HUES48 (cell line): ENCODE measurements at regions not wholly inside any gene's neighbourhood (a gene's known extent, or its start where the extent isn't known, plus 50 kb on each side); places are given as distances from the start of the nearest gene placed in this dataset.
A peak's percentile ranks its signal among the peaks of the same experiment; 100 is the strongest.

ENCODE experiments used
- H3K27ac ChIP-seq: one replicate; pipeline ENCODE4 v1.7.0; 2013; ENCODE audit warnings: low read depth, low read length, inconsistent platforms
- H3K27me3 ChIP-seq: 2 replicates; pipeline ENCODE4 v1.6.1; 2013; ENCODE audit warnings: mild to moderate bottlenecking, low read length; ENCODE audit not compliant: control insufficient read depth, insufficient read depth
- H3K36me3 ChIP-seq: 2 replicates; pipeline ENCODE4 v1.6.1; 2013; ENCODE audit warnings: low read length; ENCODE audit not compliant: control insufficient read depth, insufficient read depth
- H3K4me1 ChIP-seq: 2 replicates; pipeline ENCODE4 v1.6.1; 2013; ENCODE audit warnings: mild to moderate bottlenecking, low read length; ENCODE audit not compliant: control insufficient read depth, insufficient read depth
- H3K4me3 ChIP-seq: 2 replicates; pipeline ENCODE4 v1.5.1; 2013; ENCODE audit warnings: mild to moderate bottlenecking, low read depth, low read length
- H3K9ac ChIP-seq: 2 replicates; pipeline ENCODE4 v1.6.1; 2013; ENCODE audit warnings: mild to moderate bottlenecking, low read depth, low read length, moderate library complexity
- H3K9me3 ChIP-seq: 2 replicates; pipeline ENCODE4 v1.6.1; 2013; ENCODE audit warnings: low read length; ENCODE audit not compliant: control insufficient read depth, insufficient read depth

GRCh38 chr6:100166956-100167355 lies 172.9 kb upstream of the MCHR2 start:
- peaks cover 57% of the 10 kb centered on the region for H3K4me1 ChIP-seq
- peak overlapping the region; percentile 74 for H3K27ac ChIP-seq
- no peaks in the 10 kb centered on the region for H3K9me3 ChIP-seq
- no peak overlapping the region for H3K9ac ChIP-seq
- peaks cover 8% of the 10 kb centered on the region; the same call in 1 of the 2 replicates for H3K27me3 ChIP-seq
- H3K36me3 ChIP-seq, result no peaks in the 10 kb centered on the region
- no peak overlapping the region for H3K4me3 ChIP-seq

GRCh38 chr6:100165442-100165841 lies 171.4 kb upstream of the MCHR2 start:
- peaks cover 68% of the 10 kb centered on the region for H3K4me1 ChIP-seq
- no peak overlapping the region for H3K9ac ChIP-seq
- H3K4me3 ChIP-seq, result no peak overlapping the region
- 0 out of 2 replicates have a peak, but pooled peaks cover 8% of the 10 kb centered on the region for H3K27me3 ChIP-seq
- H3K36me3 ChIP-seq, result no peaks in the 10 kb centered on the region
- no peaks in the 10 kb centered on the region for H3K9me3 ChIP-seq
- H3K27ac ChIP-seq, result no peak overlapping the region

- H3K4me3 ChIP-seq, result peak overlapping the region; percentile 36; the same call in 1 of the 2 replicates
- H3K36me3 ChIP-seq, result no peaks in the 10 kb centered on the region
- peaks cover 60% of the 10 kb centered on the region for H3K4me1 ChIP-seq
- no peaks in the 10 kb centered on the region for H3K9me3 ChIP-seq
- H3K27me3 ChIP-seq, result no peaks in the 10 kb centered on the region
- peak overlapping the region; percentile 56 for H3K27ac ChIP-seq
- H3K9ac ChIP-seq, result no peak overlapping the region
These were observed 169.0 kb upstream of the MCHR2 start for GRCh38 chr6:100163035-100163434.

GRCh38 chr6:100161782-100162365 lies 167.9 kb upstream of the MCHR2 start:
- Histone ChIP-seq H3K4me1 (peaks cover 48% of the 10 kb centered on the region), H3K4me3 (no peak overlapping the region), H3K27ac (peak overlapping the region; percentile 26), H3K36me3 (no peaks in the 10 kb centered on the region), H3K9me3 (no peaks in the 10 kb centered on the region), H3K9ac (no peak overlapping the region), H3K27me3 (no peaks in the 10 kb centered on the region)

GRCh38 chr6:100160930-100161329 lies 166.9 kb upstream of the MCHR2 start:
- no peak overlapping the region for H3K9ac ChIP-seq
- H3K9me3 ChIP-seq, result no peaks in the 10 kb centered on the region
- H3K36me3 ChIP-seq, result no peaks in the 10 kb centered on the region
- H3K27ac ChIP-seq, result peak overlapping the region; percentile 19
- H3K27me3 ChIP-seq, result no peaks in the 10 kb centered on the region
- H3K4me1 ChIP-seq, result peaks cover 46% of the 10 kb centered on the region
- no peak overlapping the region for H3K4me3 ChIP-seq

- Histone ChIP-seq H3K36me3 (no peaks in the 10 kb centered on the region), H3K9me3 (no peaks in the 10 kb centered on the region), H3K27me3 (no peaks in the 10 kb centered on the region), H3K4me1 (peaks cover 3% of the 10 kb centered on the region), H3K4me3 (no peak overlapping the region), H3K27ac (no peak overlapping the region), H3K9ac (no peak overlapping the region)
These were observed 161.1 kb upstream of the MCHR2 start for GRCh38 chr6:100155141-100155540.

GRCh38 chr6:100153636-100154275 lies 159.7 kb upstream of the MCHR2 start:
- H3K4me1 ChIP-seq, result no peaks in the 10 kb centered on the region
- no peaks in the 10 kb centered on the region for H3K36me3 ChIP-seq
- H3K9ac ChIP-seq, result no peak overlapping the region
- no peak overlapping the region for H3K27ac ChIP-seq
- no peak overlapping the region for H3K4me3 ChIP-seq
- no peaks in the 10 kb centered on the region for H3K9me3 ChIP-seq
- no peaks in the 10 kb centered on the region for H3K27me3 ChIP-seq

GRCh38 chr6:100152201-100152600 lies 158.2 kb upstream of the MCHR2 start:
- Histone ChIP-seq H3K4me3 (no peak overlapping the region), H3K36me3 (no peaks in the 10 kb centered on the region), H3K27ac (no peak overlapping the region), H3K9me3 (no peaks in the 10 kb centered on the region), H3K4me1 (no peaks in the 10 kb centered on the region), H3K9ac (no peak overlapping the region), H3K27me3 (no peaks in the 10 kb centered on the region)

- Histone ChIP-seq H3K9me3 (no peaks in the 10 kb centered on the region), H3K4me1 (no peaks in the 10 kb centered on the region), H3K9ac (no peak overlapping the region), H3K36me3 (no peaks in the 10 kb centered on the region), H3K27ac (no peak overlapping the region), H3K4me3 (no peak overlapping the region), H3K27me3 (no peaks in the 10 kb centered on the region)
These were observed 151.0 kb upstream of the MCHR2 start for GRCh38 chr6:100144991-100145390.

GRCh38 chr6:100138346-100139022 lies 144.5 kb upstream of the MCHR2 start:
- Histone ChIP-seq H3K4me3 (no peak overlapping the region), H3K4me1 (no peaks in the 10 kb centered on the region), H3K27ac (no peak overlapping the region), H3K27me3 (no peaks in the 10 kb centered on the region), H3K9me3 (no peaks in the 10 kb centered on the region), H3K9ac (no peak overlapping the region), H3K36me3 (no peaks in the 10 kb centered on the region)

GRCh38 chr6:100137759-100138158 lies 143.7 kb upstream of the MCHR2 start:
- Histone ChIP-seq H3K27ac (no peak overlapping the region), H3K9ac (no peak overlapping the region), H3K27me3 (no peaks in the 10 kb centered on the region), H3K36me3 (no peaks in the 10 kb centered on the region), H3K9me3 (no peaks in the 10 kb centered on the region), H3K4me1 (no peaks in the 10 kb centered on the region), H3K4me3 (no peak overlapping the region)
